HG02884 (cell line): ENCODE measurements at regions not wholly inside any gene's neighbourhood (a gene's known extent, or its start where the extent isn't known, plus 50 kb on each side); places are given as distances from the start of the nearest gene placed in this dataset.
"Not testable (repeated sequence)": the region's sequence is repeated elsewhere in the genome, so short reads cannot be mapped to it uniquely, and the experiment has no call there.

ENCODE experiments used
- ATAC-seq: cut with Tn5 transposase; IDR thresholded peaks from one replicate; pipeline ENCODE4 v1.9.1; 2021; ENCODE audit warnings: mild to moderate bottlenecking, moderate library complexity; ENCODE audit not compliant: unreplicated experiment

DNA sequence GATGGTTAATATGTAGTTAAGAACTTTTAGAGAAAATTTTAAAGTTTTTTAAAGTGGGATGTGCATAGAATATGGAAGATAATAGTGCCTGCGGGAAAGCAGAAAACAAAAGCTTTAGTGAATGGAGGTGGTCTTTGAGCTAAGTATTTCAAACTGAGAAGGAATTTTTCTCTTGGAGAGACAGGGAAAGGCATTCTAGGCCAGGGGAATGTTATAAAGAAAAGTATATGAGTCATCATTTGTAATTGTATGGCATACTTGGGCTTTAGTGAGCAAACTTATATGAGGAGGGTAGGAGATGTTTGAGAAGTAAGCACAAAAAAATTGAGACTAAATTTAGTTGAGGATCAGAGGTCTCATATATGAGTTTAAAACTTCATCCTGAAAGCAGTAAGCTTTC is 467.0 kb downstream of the PPARGC1A start:
- no peak for ATAC-seq

DNA sequence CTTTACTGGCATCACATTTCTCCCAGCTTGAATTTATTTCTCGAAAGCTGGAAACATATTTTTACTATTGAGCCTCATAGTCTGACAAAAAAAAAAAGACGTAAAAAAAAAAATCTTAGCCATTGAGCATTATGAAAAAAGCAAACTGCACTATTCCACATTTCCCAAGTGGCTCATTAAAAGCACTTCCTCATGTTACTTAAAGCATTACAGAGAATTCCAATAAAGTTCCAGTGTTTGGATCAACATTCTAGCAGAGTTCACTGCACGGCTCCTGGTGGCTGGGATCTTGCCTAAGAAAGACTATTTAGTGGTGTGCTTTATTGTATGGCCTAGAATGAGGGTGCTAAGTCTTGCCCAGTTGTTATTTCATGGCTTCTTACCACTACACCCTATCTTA is 476.2 kb downstream of the PPARGC1A start:
- no peak for ATAC-seq

DNA sequence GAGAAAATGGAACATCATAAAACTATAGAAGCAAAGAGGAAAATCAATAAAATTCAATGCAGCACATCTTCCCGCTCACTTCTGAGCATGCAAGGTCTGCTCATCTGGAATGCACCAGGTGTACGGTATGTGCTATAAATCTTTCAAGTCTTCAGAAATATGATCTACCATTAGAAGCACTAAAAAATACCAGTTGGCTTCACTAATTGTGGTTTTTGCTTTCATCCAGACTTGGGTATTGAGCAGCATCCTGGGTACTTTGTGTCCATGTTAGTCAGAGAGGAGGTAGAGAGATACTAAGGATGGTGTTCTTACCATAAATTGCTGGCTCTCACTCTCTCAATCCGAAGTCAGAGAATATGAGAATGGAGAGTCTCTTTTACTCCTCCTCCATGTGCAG is 477.1 kb downstream of the PPARGC1A start:
- ATAC-seq, result no peak

DNA sequence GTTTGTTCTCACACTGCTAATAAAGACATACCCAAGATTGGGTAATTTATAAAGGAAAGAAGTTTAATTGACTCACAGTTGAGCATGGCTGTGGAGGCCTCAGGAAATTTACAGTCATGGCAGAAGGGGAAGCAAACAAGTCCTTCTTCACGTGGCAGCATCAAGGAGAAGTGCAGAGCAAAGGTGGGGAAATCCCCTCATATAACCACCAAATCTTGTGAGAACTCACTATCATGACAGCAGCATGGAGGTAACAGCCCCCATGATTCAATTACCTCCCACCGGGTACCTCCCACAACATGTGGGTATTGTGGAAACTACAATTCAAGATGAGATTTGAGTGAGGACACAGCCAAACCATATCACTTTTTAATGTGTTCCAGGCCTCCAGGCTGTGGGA is 480.9 kb downstream of the PPARGC1A start:
- ATAC-seq, result not testable (repeated sequence)

- ATAC-seq, result no peak
Observed at GRCh38 chr4:23401572-23401971, 488.3 kb downstream of the PPARGC1A start.

GRCh38 chr4:23392860-23393458 is 496.9 kb downstream of the PPARGC1A start:
- ATAC-seq, result no peak

- ATAC-seq, result no peak
Observed at GRCh38 chr4:23390246-23390645, 499.6 kb downstream of the PPARGC1A start.

DNA sequence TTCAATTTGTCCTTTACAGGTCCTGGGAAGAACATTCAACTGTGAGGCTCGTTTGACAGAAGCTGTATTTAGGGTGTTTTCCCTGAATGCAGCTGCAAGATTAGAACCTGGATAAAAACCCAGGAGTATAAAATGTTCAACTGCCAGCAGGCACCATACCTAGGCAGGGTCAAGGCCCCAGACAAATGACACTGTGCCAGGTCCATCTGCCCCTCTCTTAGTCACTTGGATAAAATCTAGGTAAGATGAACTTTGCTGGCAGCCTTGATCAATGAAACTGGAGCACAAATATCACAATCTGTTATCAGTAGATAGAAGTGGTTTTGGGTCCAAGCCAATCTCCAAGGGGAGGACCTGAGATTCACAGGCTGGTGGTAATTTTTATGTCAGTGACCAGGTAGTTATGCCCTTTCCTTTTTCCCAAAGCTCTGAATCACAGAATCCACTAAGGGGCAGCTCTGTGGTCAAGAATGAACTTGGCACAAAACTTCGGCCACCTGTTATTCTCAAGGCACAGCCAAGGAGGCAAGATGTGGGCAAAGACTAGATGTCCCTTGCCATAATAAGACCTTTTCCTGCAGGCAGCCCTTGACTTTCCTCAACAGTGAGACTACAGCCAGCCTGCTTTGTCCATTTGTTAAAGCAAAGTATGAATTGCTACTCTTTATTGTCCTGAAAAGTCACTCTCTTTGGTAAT is 501.0 kb downstream of the PPARGC1A start:
- ATAC-seq, result no peak

DNA sequence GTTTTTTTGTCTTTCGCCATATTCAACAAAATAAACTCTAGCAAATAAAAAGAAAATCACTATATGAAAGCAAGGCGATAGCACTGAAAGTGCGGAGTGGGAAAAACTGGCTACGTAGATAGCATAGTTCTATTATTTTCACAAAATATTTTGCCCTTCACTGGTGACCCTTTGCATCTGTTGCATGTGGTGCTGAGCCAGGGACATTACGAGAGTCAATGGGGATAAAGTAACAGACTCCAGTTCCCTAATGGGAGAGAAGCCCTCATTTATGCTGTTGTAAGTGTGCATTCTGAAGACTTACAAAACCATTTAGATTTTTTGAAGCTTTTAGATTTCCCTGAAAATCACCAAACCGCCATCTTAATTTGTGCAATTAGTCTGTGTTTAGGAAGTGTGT is 501.6 kb downstream of the PPARGC1A start:
- no peak for ATAC-seq

GRCh38 chr4:23384741-23385140 is 505.1 kb downstream of the PPARGC1A start:
- ATAC-seq, result no peak

DNA sequence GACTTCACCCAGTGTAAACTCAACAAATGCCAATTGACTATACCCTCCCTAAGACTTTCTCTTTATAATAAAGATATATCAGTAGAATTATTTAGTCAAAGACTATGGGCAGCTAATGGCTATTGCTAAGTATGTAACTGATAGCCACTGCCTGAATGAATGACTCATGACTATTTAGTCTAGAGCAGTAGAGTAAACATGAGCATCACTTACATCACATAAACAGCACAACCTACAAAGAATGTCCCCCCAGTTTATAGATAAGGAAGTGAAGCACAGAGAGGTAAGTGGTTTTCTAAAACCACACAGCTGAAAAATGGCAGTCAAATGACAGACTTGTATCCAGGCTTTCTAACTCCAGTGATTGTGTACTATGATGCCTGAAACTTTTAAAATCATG is 507.0 kb downstream of the PPARGC1A start:
- ATAC-seq, result no peak

- no peak for ATAC-seq
Observed at GRCh38 chr4:23374259-23374658, 515.6 kb downstream of the PPARGC1A start.

- no peak for ATAC-seq
Observed at GRCh38 chr4:23373261-23373660, 516.6 kb downstream of the PPARGC1A start.

DNA sequence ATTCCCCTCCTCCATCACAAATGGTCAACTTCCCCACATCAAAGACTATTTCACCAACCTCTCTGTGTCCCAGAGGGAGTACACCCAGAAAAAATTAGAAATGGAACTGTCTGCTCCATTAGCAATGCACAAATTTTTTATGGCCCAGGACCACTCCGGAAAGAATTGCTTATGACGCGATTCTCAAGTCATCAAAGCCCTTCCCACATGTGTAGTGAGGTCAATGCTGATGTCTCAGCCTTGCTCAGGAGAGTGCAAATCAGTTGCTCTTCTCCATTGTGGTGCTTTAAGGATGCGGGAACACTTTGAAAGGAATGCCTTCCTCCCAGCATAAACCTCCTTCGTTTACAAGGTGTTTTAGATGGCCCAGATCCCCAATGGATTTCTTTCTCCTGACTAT is 518.3 kb downstream of the PPARGC1A start:
- no peak for ATAC-seq

- ATAC-seq, result no peak
Observed at GRCh38 chr4:23369331-23369730, 520.5 kb downstream of the PPARGC1A start.

- ATAC-seq, result no peak
Observed at GRCh38 chr4:23368081-23368697, 521.7 kb downstream of the PPARGC1A start.

DNA sequence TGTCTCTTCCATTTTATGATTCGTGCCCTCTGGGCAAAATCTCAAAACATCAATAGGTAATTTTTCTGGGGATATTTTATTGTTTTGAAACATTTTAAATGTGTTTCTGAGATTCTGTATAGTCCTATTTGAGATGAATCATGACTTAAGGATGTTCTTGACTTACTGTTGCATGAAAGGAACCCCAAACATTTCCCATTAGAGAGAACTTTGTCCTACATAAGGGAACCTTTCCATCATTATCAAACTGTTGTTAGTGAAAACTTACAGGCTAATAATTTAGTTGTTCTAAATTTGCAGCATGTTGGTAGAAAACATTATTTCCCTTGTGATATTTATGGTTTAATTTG is 523.3 kb downstream of the PPARGC1A start:
- no peak for ATAC-seq

DNA sequence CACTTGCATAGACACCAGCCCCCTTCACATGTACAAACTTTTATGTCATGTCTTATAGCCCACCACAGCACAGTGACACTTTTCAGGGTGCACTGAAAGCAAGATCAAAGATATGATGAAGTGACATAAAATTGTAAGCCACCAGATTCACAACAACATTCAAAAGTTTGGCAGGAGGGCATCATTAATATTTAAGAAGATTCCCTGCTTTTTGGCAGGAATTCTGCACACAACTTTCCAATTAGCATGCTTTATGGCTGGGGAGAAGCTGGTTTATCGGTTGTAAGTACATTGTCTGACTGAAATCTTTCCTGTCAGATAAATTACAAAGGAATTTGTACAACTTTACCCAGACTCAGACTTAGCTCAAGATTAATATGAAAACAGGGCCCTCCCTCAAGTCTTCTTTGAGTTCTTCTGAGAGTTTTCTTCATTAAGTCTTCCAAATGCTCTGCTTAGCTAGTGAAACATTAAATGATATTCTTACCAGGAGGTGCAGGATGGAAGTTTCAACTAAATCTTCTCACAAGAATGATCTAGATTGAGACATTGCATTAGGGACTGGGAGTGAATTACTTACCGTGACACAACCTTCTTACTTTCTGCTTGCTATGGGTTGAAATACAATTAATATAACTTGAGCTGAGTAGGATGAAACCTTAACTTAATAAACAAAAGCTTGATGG is 523.8 kb downstream of the PPARGC1A start:
- no peak for ATAC-seq

GRCh38 chr4:23365086-23365485 is 524.8 kb downstream of the PPARGC1A start:
- no peak for ATAC-seq

DNA sequence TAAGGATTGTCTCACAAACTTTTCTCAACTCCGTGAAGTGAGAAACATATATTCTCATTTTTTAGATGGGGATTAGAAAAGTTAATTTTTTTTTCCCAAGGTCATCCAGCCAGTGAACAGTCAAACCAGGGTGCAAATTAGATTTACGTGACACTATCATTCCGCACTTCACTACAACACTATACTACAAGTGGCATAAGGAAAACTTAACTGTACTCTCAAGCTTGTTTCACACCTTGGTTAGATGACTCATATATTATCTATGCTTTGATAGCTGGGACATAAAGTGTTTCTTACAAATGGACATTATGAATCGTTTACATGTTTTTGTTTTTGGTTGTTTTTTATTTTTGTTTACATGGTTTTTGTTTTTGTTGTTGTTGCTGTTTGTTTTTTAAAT is 525.7 kb downstream of the PPARGC1A start:
- ATAC-seq, result no peak

GRCh38 chr4:23361453-23361852 is 528.4 kb downstream of the PPARGC1A start:
- ATAC-seq, result no peak

DNA sequence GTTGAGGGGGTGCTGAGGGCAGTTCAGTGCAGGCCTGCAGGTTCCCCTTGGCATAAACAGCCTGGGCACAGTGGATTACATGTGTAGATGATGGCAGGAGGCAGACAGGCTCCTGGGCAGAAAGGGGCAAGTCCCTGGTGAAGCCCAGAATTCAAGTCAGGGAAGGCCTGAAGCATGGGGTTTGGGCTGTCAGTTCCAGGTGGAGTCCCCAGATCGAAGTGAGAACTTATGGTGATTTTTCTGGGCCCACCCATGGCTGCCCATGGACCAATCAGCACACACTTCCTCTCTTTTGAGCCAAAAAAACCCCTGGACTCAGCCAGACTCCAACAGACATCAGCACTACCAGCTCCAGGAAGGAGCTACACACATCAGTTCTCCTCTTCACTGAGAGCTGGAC is 529.1 kb downstream of the PPARGC1A start:
- no peak for ATAC-seq
